H9 (cell line): ENCODE measurements at regions not wholly inside any gene's neighbourhood (a gene's known extent, or its start where the extent isn't known, plus 50 kb on each side); places are given as distances from the start of the nearest gene placed in this dataset.
"Not testable (repeated sequence)": the region's sequence is repeated elsewhere in the genome, so short reads cannot be mapped to it uniquely, and the experiment has no call there.

ENCODE experiments used
- DNase-seq: peaks from one replicate; pipeline ENCODE4 v3.0.0-alpha.2; 2017
- H2AFZ ChIP-seq: one replicate; pipeline ENCODE4 v1.6.1; 2013; ENCODE audit warnings: mild to moderate bottlenecking, low read length, control low read depth, moderate library complexity
- H2AK5ac ChIP-seq: 2 replicates; pipeline ENCODE4 v1.6.1; 2013; ENCODE audit warnings: low read length, control low read depth, mixed read lengths; ENCODE audit not compliant: insufficient read length
- H2BK120ac ChIP-seq: one replicate; pipeline ENCODE4 v1.6.1; 2013; ENCODE audit warnings: low read depth, mild to moderate bottlenecking, low read length, control low read depth, inconsistent platforms; ENCODE audit not compliant: poor library complexity, severe bottlenecking
- H2BK12ac ChIP-seq: 2 replicates; pipeline ENCODE4 v1.6.1; 2013; ENCODE audit warnings: low read length, control low read depth, mixed read lengths, low read depth; ENCODE audit not compliant: insufficient read length
- H2BK15ac ChIP-seq: 2 replicates; pipeline ENCODE4 v1.6.1; 2013; ENCODE audit warnings: low read depth, low read length, control low read depth
- H2BK20ac ChIP-seq: one replicate; pipeline ENCODE4 v1.6.1; 2013; ENCODE audit warnings: low read depth, mild to moderate bottlenecking, low read length, control low read depth, inconsistent platforms; ENCODE audit not compliant: poor library complexity, severe bottlenecking
- H2BK5ac ChIP-seq: 2 replicates; pipeline ENCODE4 v1.6.1; 2013; ENCODE audit warnings: low read length, control low read depth, mixed read lengths; ENCODE audit not compliant: insufficient read length
- H3K14ac ChIP-seq: 2 replicates; pipeline ENCODE4 v1.6.1; 2013; ENCODE audit warnings: low read length, control low read depth; ENCODE audit not compliant: insufficient read depth
- H3K18ac ChIP-seq: 2 replicates; pipeline ENCODE4 v1.6.1; 2013; ENCODE audit warnings: low read depth, mild to moderate bottlenecking, mixed read lengths, low read length, control low read depth; ENCODE audit not compliant: insufficient read length
- H3K23ac ChIP-seq: 2 replicates; pipeline ENCODE4 v1.6.1; 2013; ENCODE audit warnings: low read length, control low read depth, mixed read lengths, low read depth; ENCODE audit not compliant: insufficient read length
- H3K23me2 ChIP-seq: 2 replicates; pipeline ENCODE4 v1.6.1; 2013; ENCODE audit warnings: low read depth, mild to moderate bottlenecking, mixed read lengths, low read length, control low read depth; ENCODE audit not compliant: insufficient read length, poor library complexity, severe bottlenecking
- H3K27ac ChIP-seq: 2 replicates; pipeline ENCODE4 v1.5.1; 2013; ENCODE audit warnings: low read length, control low read depth, mixed read lengths, low read depth; ENCODE audit not compliant: insufficient read length
- H3K27me3 ChIP-seq: 2 replicates; pipeline ENCODE4 v1.6.1; 2013; ENCODE audit warnings: low read length, control low read depth, inconsistent platforms; ENCODE audit not compliant: insufficient read depth
- H3K4ac ChIP-seq: 2 replicates; pipeline ENCODE4 v1.6.1; 2013; ENCODE audit warnings: low read depth, mild to moderate bottlenecking, control low read depth, inconsistent platforms, low read length, moderate library complexity
- H3K4me1 ChIP-seq: 2 replicates; pipeline ENCODE4 v1.6.1; 2013; ENCODE audit warnings: low read length, control low read depth, inconsistent platforms; ENCODE audit not compliant: insufficient read depth
- H3K4me2 ChIP-seq: 2 replicates; pipeline ENCODE4 v1.6.1; 2013; ENCODE audit warnings: low read length, control low read depth, mixed read lengths; ENCODE audit not compliant: insufficient read length, insufficient read depth
- H3K56ac ChIP-seq: 2 replicates; pipeline ENCODE4 v1.6.1; 2013; ENCODE audit warnings: low read depth, mild to moderate bottlenecking, mixed read lengths, low read length, control low read depth; ENCODE audit not compliant: insufficient read length
- H3K79me1 ChIP-seq: 2 replicates; pipeline ENCODE4 v1.6.1; 2013; ENCODE audit warnings: low read depth, mild to moderate bottlenecking, moderate library complexity, low read length, control low read depth, inconsistent platforms; ENCODE audit not compliant: insufficient read depth, poor library complexity, severe bottlenecking
- H3K79me2 ChIP-seq: 2 replicates; pipeline ENCODE4 v1.6.1; 2013; ENCODE audit warnings: low read length, control low read depth, inconsistent platforms; ENCODE audit not compliant: insufficient read depth
- H3K9ac ChIP-seq: 2 replicates; pipeline ENCODE4 v1.6.1; 2013; ENCODE audit warnings: low read length, control low read depth, mixed read lengths; ENCODE audit not compliant: insufficient read length; ENCODE audit errors: extremely low read depth
- H3K9me3 ChIP-seq: one replicate; pipeline ENCODE4 v1.6.1; 2013; ENCODE audit warnings: low read depth, low read length, inconsistent platforms; ENCODE audit not compliant: control insufficient read depth
- H3T11ph ChIP-seq: one replicate; pipeline ENCODE4 v1.6.1; 2013; ENCODE audit warnings: mild to moderate bottlenecking, low read length, control low read depth, inconsistent platforms
- H4K20me1 ChIP-seq: one replicate; pipeline ENCODE4 v1.6.1; 2013; ENCODE audit not compliant: control insufficient read depth, insufficient read length, insufficient read depth
- H4K5ac ChIP-seq: 2 replicates; pipeline ENCODE4 v1.6.1; 2013; ENCODE audit warnings: low read depth, mild to moderate bottlenecking, mixed read lengths, low read length, control low read depth; ENCODE audit not compliant: insufficient read length
- H4K8ac ChIP-seq: replicated peaks from 2 replicates; pipeline ENCODE4 v1.6.1; 2013; ENCODE audit warnings: low read length, control low read depth, mixed read lengths, low read depth; ENCODE audit not compliant: insufficient read length
- H4K91ac ChIP-seq: 2 replicates; pipeline ENCODE4 v1.6.1; 2013; ENCODE audit warnings: low read depth, mild to moderate bottlenecking, moderate library complexity, mixed read lengths, low read length, control low read depth; ENCODE audit not compliant: insufficient read length
- H3K27ac Mint-ChIP-seq, 3 experiments: 2 replicates in 2 of 3; 3 replicates in 1 of 3; pipeline ENCODE4 v1.8.0; 2020 to 2021; ENCODE audit warnings: mixed read lengths in 3 of 3, mild to moderate bottlenecking in 1 of 3, moderate library complexity in 1 of 3
- H3K27me3 Mint-ChIP-seq: 2 replicates; pipeline ENCODE4 v1.8.0; 2021; ENCODE audit warnings: low read depth, mild to moderate bottlenecking, moderate library complexity, mixed read lengths
- H3K36me3 Mint-ChIP-seq, 3 experiments: 2 replicates in 2 of 3; 3 replicates in 1 of 3; pipeline ENCODE4 v1.8.0; 2020 to 2021; ENCODE audit warnings: low read depth in 3 of 3, mixed read lengths in 3 of 3; ENCODE audit not compliant: insufficient read depth in 1 of 3
- H3K4me1 Mint-ChIP-seq, 2 experiments: 2 replicates each; pipeline ENCODE4 v1.8.0; 2020; ENCODE audit warnings: mixed read lengths in 2 of 2
- H3K4me3 Mint-ChIP-seq, 2 experiments: 2 replicates in 1 of 2; 3 replicates in 1 of 2; pipeline ENCODE4 v1.8.0; 2020 to 2021; ENCODE audit warnings: mild to moderate bottlenecking in 2 of 2, mixed read lengths in 2 of 2, moderate library complexity in 1 of 2
- H3K9me3 Mint-ChIP-seq, 2 experiments: 2 replicates in 1 of 2; 3 replicates in 1 of 2; pipeline ENCODE4 v1.8.0; 2020; ENCODE audit warnings: mild to moderate bottlenecking in 2 of 2, mixed read lengths in 2 of 2, moderate library complexity in 1 of 2
- WGBS: extraction: QIAGEN DNeasy Blood & Tissue Kit; methylation state at CpG from one replicate; pipeline ENCODE4 v1.1.7; 2013; ENCODE audit warnings: missing lambda C conversion rate, low lambda C conversion rate, mixed read lengths; ENCODE audit not compliant: insufficient read length; ENCODE audit errors: extremely low coverage; 5-methylcytosine and 5-hydroxymethylcytosine counted together

DNA sequence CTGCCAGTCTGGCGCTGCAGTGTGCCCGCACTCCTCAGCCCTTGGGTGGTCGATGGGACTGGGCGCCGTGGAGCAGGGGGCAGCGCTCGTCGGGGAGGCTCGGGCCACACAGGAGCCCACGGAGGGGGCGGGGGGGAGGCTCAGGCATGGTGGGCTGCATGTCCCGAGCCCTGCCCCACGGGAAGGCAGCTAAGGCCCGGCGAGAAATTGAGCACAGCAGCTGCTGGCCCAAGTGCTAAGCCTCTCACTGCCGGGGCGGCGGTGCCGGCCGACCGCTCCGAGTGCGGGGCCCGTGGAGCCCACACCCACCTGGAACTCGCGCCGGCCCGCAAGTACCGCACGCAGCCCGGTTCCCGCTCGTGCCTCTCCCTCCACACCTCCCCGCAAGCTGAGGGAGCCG lies 63.6 kb upstream of the CD28 start:
- H3K36me3 Mint-ChIP-seq, H3K56ac ChIP-seq, H4K91ac ChIP-seq, H3K27me3 Mint-ChIP-seq, H3K4me1 ChIP-seq, H3K9me3 ChIP-seq, H3K27ac Mint-ChIP-seq, H4K5ac ChIP-seq, H3K27me3 ChIP-seq, H3K4me2 ChIP-seq, H2BK12ac ChIP-seq, DNase-seq, H3K14ac ChIP-seq, H3K27ac ChIP-seq, H3K9ac ChIP-seq, H2BK5ac ChIP-seq, H3K23me2 ChIP-seq, H3K4me3 Mint-ChIP-seq, H3K79me1 ChIP-seq, H4K20me1 ChIP-seq, H3K4me1 Mint-ChIP-seq, H2AFZ ChIP-seq, H3T11ph ChIP-seq, H3K79me2 ChIP-seq, H2BK15ac ChIP-seq, H2BK120ac ChIP-seq, H3K18ac ChIP-seq, H4K8ac ChIP-seq, H2AK5ac ChIP-seq, H3K23ac ChIP-seq, H2BK20ac ChIP-seq, H3K4ac ChIP-seq: not testable (repeated sequence)
- WGBS: no CpG with 5 or more reads among the region's 35 CpGs
- H3K9me3 Mint-ChIP-seq: peaks cover 3 to 13% of the 10 kb centered on the region in 2 experiments; a peak in 3 of 5 replicates
